ENCODE measurements at regions not wholly inside any gene's neighbourhood (a gene's known extent, or its start where the extent isn't known, plus 50 kb on each side); places are given as distances from the start of the nearest gene placed in this dataset.

GRCh38 chr18:27778925-27779324, 398.0 kb downstream of the CDH2 start:
- no peak overlapping the region for H3K4me3 ChIP-seq (replicated peaks in 1 of 3; ENCODE audit: insufficient read depth in 1 of 3, low read depth in 1 of 3, low read length in 3 of 3)
- ChIA-PET CTCF (interaction anchor here (0.5 to 1.7 kb wide), 6 partner anchors 9 to 398 kb away, joined by 3 to 9 read pairs (median 4); partner anchors contain the start of gene CDH2), POLR2A (no interaction called here)
- no peaks in the 10 kb centered on the region for H3K4me1 ChIP-seq (ENCODE audit: control insufficient read depth, extremely low read depth, insufficient read depth, low read length)
- no peaks in the 10 kb centered on the region for H4K20me1 ChIP-seq (replicated peaks; ENCODE audit: control insufficient read depth, extremely low read depth, insufficient read depth, low read length)
- H3K9ac ChIP-seq (replicated peaks; ENCODE audit: extremely low read depth, insufficient read depth, low read length): no peak overlapping the region
- no peaks in the 10 kb centered on the region for H3K9me1 ChIP-seq (replicated peaks; ENCODE audit: control insufficient read depth, extremely low read depth, insufficient read depth, low read length)
- DNase-seq (ENCODE audit: low read depth, low spot score) (no peak), FAIRE-seq (no peak)
- H3K36me3 ChIP-seq (ENCODE audit: control insufficient read depth in 2 of 2, extremely low read depth in 1 of 2, insufficient read depth in 2 of 2, low read length in 2 of 2): no peaks in the 10 kb centered on the region
- intact Hi-C loops (cut with micrococcal nuclease) (loop anchor here (1.0 to 5.0 kb wide), 3 partner anchors 113 to 410 kb away; partner anchors contain the start of gene CDH2), dilution Hi-C loops (cut with MboI; ENCODE audit: extremely low pct_ligation_motif_present, low sequenced_read_pairs) (no loop called here)
- TF ChIP-seq FOS (IDR thresholded peaks at IDR 0.05; ENCODE audit: borderline replicate concordance, insufficient read depth, low read length) (no peak), EZH2 (IDR thresholded peaks at IDR 0.05; ENCODE audit: borderline replicate concordance, low read depth, low read length, severe bottlenecking) (no peak)
- H3K4me2 ChIP-seq (ENCODE audit: insufficient read depth, low read length): no peak overlapping the region
- no peaks in the 10 kb centered on the region for H3K79me2 ChIP-seq (ENCODE audit: control insufficient read depth, insufficient read depth, low read length)
- no peak overlapping the region for H3K27ac ChIP-seq (ENCODE audit: insufficient read depth, low read depth, low read length)
- no peak overlapping the region for H2AFZ ChIP-seq (ENCODE audit: low read depth, low read length)
- BruUV-seq (replicated peaks): no TSS peak
- H3K9me3 ChIP-seq (replicated peaks; ENCODE audit: control insufficient read depth, insufficient read depth, low read length): no peaks in the 10 kb centered on the region
- H3K27me3 ChIP-seq (ENCODE audit: control insufficient read depth in 2 of 2, insufficient read depth in 2 of 2, low read length in 2 of 2): peaks cover 1 to 5% of the 10 kb centered on the region in 2 experiments

- Histone ChIP-seq H3K27me3 (ENCODE audit: control insufficient read depth in 2 of 2, insufficient read depth in 2 of 2, low read length in 2 of 2) (peaks cover 1 to 8% of the 10 kb centered on the region in 2 experiments), H3K9ac (replicated peaks; ENCODE audit: extremely low read depth, insufficient read depth, low read length) (no peak overlapping the region), H4K20me1 (replicated peaks; ENCODE audit: control insufficient read depth, extremely low read depth, insufficient read depth, low read length) (no peaks in the 10 kb centered on the region), H3K4me1 (ENCODE audit: control insufficient read depth, extremely low read depth, insufficient read depth, low read length) (no peaks in the 10 kb centered on the region), H3K36me3 (ENCODE audit: control insufficient read depth in 2 of 2, extremely low read depth in 1 of 2, insufficient read depth in 2 of 2, low read length in 2 of 2) (no peaks in the 10 kb centered on the region), H3K9me1 (replicated peaks; ENCODE audit: control insufficient read depth, extremely low read depth, insufficient read depth, low read length) (no peaks in the 10 kb centered on the region), H3K79me2 (ENCODE audit: control insufficient read depth, insufficient read depth, low read length) (no peaks in the 10 kb centered on the region), H3K4me2 (ENCODE audit: insufficient read depth, low read length) (no peak overlapping the region), H3K27ac (ENCODE audit: insufficient read depth, low read depth, low read length) (no peak overlapping the region), H3K4me3 (replicated peaks in 1 of 3; ENCODE audit: insufficient read depth in 1 of 3, low read depth in 1 of 3, low read length in 3 of 3) (no peak overlapping the region), H3K9me3 (replicated peaks; ENCODE audit: control insufficient read depth, insufficient read depth, low read length) (no peaks in the 10 kb centered on the region), H2AFZ (ENCODE audit: low read depth, low read length) (no peak overlapping the region)
- DNase-seq (ENCODE audit: low read depth, low spot score) (peak; percentile 32), FAIRE-seq (no peak)
- ChIA-PET CTCF (interaction anchor here (0.9 to 1.7 kb wide), 4 partner anchors 10 to 399 kb away, joined by 3 to 9 read pairs (median 4); partner anchors contain the start of gene CDH2), POLR2A (no interaction called here)
- dilution Hi-C loops (cut with MboI; ENCODE audit: extremely low pct_ligation_motif_present, low sequenced_read_pairs): no loop called here
- intact Hi-C loops (cut with micrococcal nuclease): loop anchor here (1.0 to 5.0 kb wide), 3 partner anchors 114 to 411 kb away; partner anchors contain the start of gene CDH2
- TF ChIP-seq POLR2AphosphoS5 (IDR thresholded peaks at IDR 0.05; ENCODE audit: insufficient read depth, low read depth, low read length) (no peak), CTCF (IDR thresholded peaks at IDR 0.05; ENCODE audit: extremely low read depth in 1 of 2, insufficient read depth in 1 of 2, low read depth in 1 of 2, low read length in 2 of 2) (peak; percentile 11 to 42)
- BruUV-seq (replicated peaks): no TSS peak
Measured at GRCh38 chr18:27778441-27778840, 398.5 kb downstream of the CDH2 start.
